Gastrocnemius medialis (tissue), 4 donors: ENCODE measurements at regions not wholly inside any gene's neighbourhood (a gene's known extent, or its start where the extent isn't known, plus 50 kb on each side); places are given as distances from the start of the nearest gene placed in this dataset.

ENCODE experiments used
- ATAC-seq, 2 donors: fragments of 150-250 bp; one replicate each; pipeline ENCODE4 v1.9.1; 2016
- DNase-seq, 2 donors: peaks; one replicate each; pipeline ENCODE4 v3.0.0-alpha.2; 2019
- H3K27ac ChIP-seq, 4 donors: fragments of 200-600 bp; sonication (generic); 1 replicate in 1 of 4; 2 replicates in 3 of 4; pipeline ENCODE4 v1.5.1; 2016 to 2018; ENCODE audit warnings: mild to moderate bottlenecking in 2 of 4, moderate library complexity in 1 of 4
- H3K27me3 ChIP-seq, 3 donors: fragments of 200-600 bp; sonication (generic) in 2 of 3; 1 replicate in 1 of 3; 2 replicates in 2 of 3; pipeline versions ENCODE4 v1.5.1 to v1.6.0; 2016 to 2019; ENCODE audit warnings: mild to moderate bottlenecking in 1 of 3, moderate library complexity in 1 of 3
- H3K36me3 ChIP-seq, 2 donors: fragments of 200-600 bp; sonication (generic) in 1 of 2; one replicate each; pipeline ENCODE4 v1.5.1; 2017 to 2018
- H3K4me1 ChIP-seq, 2 donors: fragments of 200-600 bp; sonication (generic) in 1 of 2; one replicate each; pipeline ENCODE4 v1.5.1; 2016 to 2017; ENCODE audit warnings: mild to moderate bottlenecking in 2 of 2
- H3K4me3 ChIP-seq, 4 donors: fragments of 200-600 bp; sonication (generic) in 3 of 4; 1 replicate in 1 of 4; 2 replicates in 3 of 4; pipeline ENCODE4 v1.5.1; 2016 to 2019; ENCODE audit warnings: mild to moderate bottlenecking in 2 of 4
- H3K9me3 ChIP-seq, 3 donors: fragments of 200-600 bp; sonication (generic) in 2 of 3; 1 replicate in 1 of 3; 2 replicates in 2 of 3; pipeline ENCODE4 v1.5.1; 2016 to 2019
- CTCF ChIP-seq, 5 experiments: fragments of 450-650 bp in 3 of 5; fragments of 200-600 bp in 2 of 5; sonication (generic) in 2 of 5; IDR thresholded peaks in 4 of 5; conservative IDR thresholded peaks in 1 of 5; 1 replicate in 4 of 5; 2 replicates in 1 of 5; pipeline ENCODE4 v1.5.1; 2016 to 2019; ENCODE audit warnings: antibody characterized with exemption in 5 of 5, mild to moderate bottlenecking in 3 of 5, moderate library complexity in 3 of 5
- POLR2A ChIP-seq, 2 donors: fragments of 450-650 bp; IDR thresholded peaks; one replicate each; pipeline ENCODE4 v1.6.1; 2017; ENCODE audit warnings: antibody characterized with exemption in 2 of 2, mild to moderate bottlenecking in 2 of 2, moderate library complexity in 2 of 2
- in situ Hi-C, 4 donors: fragments of 200-750 bp; cut with MboI; loops; one replicate each; pipeline versions ENCODE4 v1.15.0 to v1.8.0; 2017; ENCODE audit warnings: low sequenced_read_pairs in 4 of 4
- intact Hi-C: fragments of 100-400 bp; cut with DNase I; formaldehyde crosslinking; loops from one replicate; pipeline ENCODE4 v1.15.1; 2023; ENCODE audit warnings: low total_unique reads

GRCh38 chr9:16252616-16253015 lies 617.9 kb downstream of the BNC2 start:
- Histone ChIP-seq H3K36me3 (no peaks in the 10 kb centered on the region), H3K9me3 (no peaks in the 10 kb centered on the region), H3K4me1 (no peaks in the 10 kb centered on the region), H3K4me3 (no peak overlapping the region), H3K27ac (no peak overlapping the region), H3K27me3 (no peaks in the 10 kb centered on the region)
- DNase-seq, result no peak
- TF ChIP-seq CTCF (IDR thresholded peaks at IDR 0.05 in 4 of 5, conservative IDR thresholded peaks at IDR 0.05 in 1 of 5), result no peak
- no peak for TF ChIP-seq POLR2A (IDR thresholded peaks at IDR 0.05)
- intact Hi-C loops (no loop called here), in situ Hi-C loops (no loop called here)
- ATAC-seq, result no peak

GRCh38 chr9:16254674-16255073 lies 615.8 kb downstream of the BNC2 start:
- in situ Hi-C loops, result no loop called here

GRCh38 chr9:16255217-16255616 lies 615.3 kb downstream of the BNC2 start:
- Histone ChIP-seq H3K27ac (no peak overlapping the region), H3K36me3 (no peaks in the 10 kb centered on the region), H3K4me1 (no peaks in the 10 kb centered on the region), H3K9me3 (no peaks in the 10 kb centered on the region), H3K27me3 (no peaks in the 10 kb centered on the region), H3K4me3 (no peak overlapping the region)
- in situ Hi-C loops (no loop called here), intact Hi-C loops (no loop called here)
- no peak for DNase-seq
- no peak for ATAC-seq
- no peak for TF ChIP-seq POLR2A (IDR thresholded peaks at IDR 0.05)
- TF ChIP-seq CTCF (IDR thresholded peaks at IDR 0.05 in 4 of 5, conservative IDR thresholded peaks at IDR 0.05 in 1 of 5), result no peak

More at GRCh38 chr9:16254674-16255073, 615.8 kb downstream of the BNC2 start:
- Histone ChIP-seq H3K4me1 (no peaks in the 10 kb centered on the region), H3K4me3 (no peak overlapping the region), H3K9me3 (no peaks in the 10 kb centered on the region), H3K36me3 (no peaks in the 10 kb centered on the region), H3K27me3 (no peaks in the 10 kb centered on the region), H3K27ac (no peak overlapping the region)
- DNase-seq (no peak), ATAC-seq (peak in 1 of 2 donors; percentile 36)
- intact Hi-C loops, result no loop called here
- TF ChIP-seq CTCF (IDR thresholded peaks at IDR 0.05 in 4 of 5, conservative IDR thresholded peaks at IDR 0.05 in 1 of 5) (no peak), POLR2A (IDR thresholded peaks at IDR 0.05) (no peak)

DNA sequence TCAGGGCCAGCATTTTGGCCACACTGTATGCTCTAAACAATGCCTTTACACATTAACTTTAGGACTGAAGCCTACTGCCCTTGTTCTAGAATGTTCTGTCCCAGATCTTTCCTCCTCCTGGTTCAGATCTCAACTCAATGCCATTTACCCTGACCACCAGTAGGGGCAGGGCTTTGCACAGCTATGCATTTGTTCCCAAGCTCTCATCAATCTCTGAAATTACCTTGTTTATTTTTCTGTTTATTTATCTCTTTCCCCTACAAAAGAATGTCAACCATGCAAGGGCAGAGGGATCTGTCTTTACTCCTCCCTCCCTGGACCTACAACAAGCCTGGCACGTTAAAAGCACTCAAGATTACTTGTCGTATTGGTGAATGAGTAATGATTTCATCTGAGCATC lies 612.9 kb downstream of the BNC2 start:
- intact Hi-C loops (no loop called here), in situ Hi-C loops (no loop called here)
- H3K27ac ChIP-seq, result no peak overlapping the region
- no peaks in the 10 kb centered on the region for H3K9me3 ChIP-seq
- H3K27me3 ChIP-seq, result no peaks in the 10 kb centered on the region
- no peak overlapping the region for H3K4me3 ChIP-seq
- no peak for DNase-seq
- no peak for ATAC-seq
- H3K4me1 ChIP-seq, result no peaks in the 10 kb centered on the region
- no peak for TF ChIP-seq POLR2A (IDR thresholded peaks at IDR 0.05)
- no peak for TF ChIP-seq CTCF (IDR thresholded peaks at IDR 0.05 in 4 of 5, conservative IDR thresholded peaks at IDR 0.05 in 1 of 5)
- H3K36me3 ChIP-seq, result no peaks in the 10 kb centered on the region

DNA sequence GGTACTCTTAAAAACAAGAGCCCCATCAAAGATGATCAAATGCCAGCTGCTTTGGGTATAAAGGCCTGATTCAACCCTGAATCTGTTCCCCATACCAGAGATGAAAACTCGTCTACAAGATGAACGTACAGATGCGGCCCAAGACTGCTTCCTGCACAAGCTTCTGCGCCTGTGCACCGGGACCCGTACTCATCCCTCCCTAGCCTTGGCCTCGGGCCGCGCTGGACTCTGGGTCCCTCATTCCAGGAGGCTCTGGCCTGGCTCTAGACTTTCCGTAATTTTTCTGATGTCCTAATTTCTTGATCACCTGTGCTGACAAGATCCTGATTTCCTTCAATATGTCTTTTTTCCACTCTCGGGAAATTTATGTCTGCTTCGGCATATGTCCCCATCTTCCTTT lies 612.3 kb downstream of the BNC2 start:
- intact Hi-C loops, result no loop called here
- Histone ChIP-seq H3K27ac (no peak overlapping the region), H3K4me1 (no peaks in the 10 kb centered on the region), H3K36me3 (no peaks in the 10 kb centered on the region), H3K4me3 (no peak overlapping the region), H3K9me3 (no peaks in the 10 kb centered on the region), H3K27me3 (no peaks in the 10 kb centered on the region)
- ATAC-seq (no peak), DNase-seq (no peak)
- TF ChIP-seq CTCF (IDR thresholded peaks at IDR 0.05 in 4 of 5, conservative IDR thresholded peaks at IDR 0.05 in 1 of 5) (no peak), POLR2A (IDR thresholded peaks at IDR 0.05) (no peak)
- in situ Hi-C loops, result no loop called here
